ENCODE measurements at regions not wholly inside any gene's neighbourhood (a gene's known extent, or its start where the extent isn't known, plus 50 kb on each side); places are given as distances from the start of the nearest gene placed in this dataset.

DNA sequence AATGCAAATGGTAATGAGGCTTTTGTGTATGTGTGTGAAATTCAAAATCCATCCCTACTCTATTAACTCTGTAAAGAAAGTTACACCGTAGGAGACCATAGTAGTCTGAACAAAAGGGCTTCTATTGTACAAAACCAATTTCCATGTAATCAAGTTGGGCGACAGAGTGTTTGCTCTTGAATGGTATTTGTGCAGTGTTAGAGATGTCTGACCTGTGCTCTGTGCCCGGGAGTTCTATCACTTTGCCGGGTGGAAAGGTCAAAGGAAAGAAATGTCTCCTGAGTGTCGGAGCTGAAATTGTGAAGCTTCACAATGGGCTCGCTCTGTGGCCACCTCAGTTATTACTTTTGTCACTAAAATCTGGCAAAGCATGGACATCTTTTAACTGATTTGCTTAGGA is 312.0 kb downstream of the SAMD5 start (continued):
- TF ChIP-seq TCF12 (IDR thresholded peaks at IDR 0.05; ENCODE audit: low read depth, low read length) = no peak

Measured in H1 (cell line).